Right lobe of liver (tissue), 4 donors: ENCODE measurements at regions not wholly inside any gene's neighbourhood (a gene's known extent, or its start where the extent isn't known, plus 50 kb on each side); places are given as distances from the start of the nearest gene placed in this dataset.

Source experiments
- POLR2A ChIP-seq: fragments of 450-650 bp; IDR thresholded peaks from one replicate; pipeline ENCODE4 v1.6.1; 2017; ENCODE audit warnings: antibody characterized with exemption, mild to moderate bottlenecking
- TF ChIP-seq, protein P1 (sequence below), 4 donors: fragments of 200-600 bp in 3 of 4; fragments of 450-650 bp in 1 of 4; IDR thresholded peaks; one replicate each; pipeline versions ENCODE4 v1.5.1 to v1.8.0; 2016 to 2022; ENCODE audit warnings: antibody characterized with exemption in 4 of 4, mild to moderate bottlenecking in 2 of 4
- donor health status: DM: no; HTN: no; CAD: no.
- donor health status: DM: no; HTN: no; CAD: no.
- donor health status: DM: no; HTN: yes; CAD: no.

DNA sequence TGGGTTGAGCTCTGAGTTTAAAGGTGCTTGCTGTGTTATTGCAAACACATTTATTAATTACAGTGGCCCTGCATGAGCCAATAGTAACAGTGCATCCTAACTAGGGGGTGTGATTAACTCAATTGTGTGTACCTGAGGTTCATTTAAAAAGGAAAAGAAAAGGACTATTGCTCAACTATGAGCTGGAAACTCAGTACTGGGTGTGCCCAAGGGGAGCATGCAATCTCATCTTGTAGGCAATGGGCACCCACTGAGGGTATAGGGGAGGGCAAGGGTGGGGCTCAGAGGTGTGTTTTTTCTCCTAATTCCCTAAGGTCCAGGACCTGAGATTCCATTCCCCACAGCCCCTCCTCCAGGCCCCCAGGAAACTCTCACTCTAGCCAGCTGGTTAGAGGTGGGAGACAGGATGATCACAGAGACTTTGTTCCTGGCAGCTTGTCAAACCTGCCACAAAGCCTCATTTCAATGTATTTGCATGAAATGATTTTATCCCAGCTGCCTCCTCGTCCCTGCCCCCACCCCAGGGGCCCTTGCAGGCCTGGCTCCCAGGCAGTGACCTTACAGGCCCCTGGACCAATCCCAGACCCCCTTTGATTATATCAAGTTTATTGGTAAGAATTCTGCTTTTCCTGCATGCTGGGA, 220.7 kb downstream of the TBC1D2B start:
- TF ChIP-seq, protein P1, sequence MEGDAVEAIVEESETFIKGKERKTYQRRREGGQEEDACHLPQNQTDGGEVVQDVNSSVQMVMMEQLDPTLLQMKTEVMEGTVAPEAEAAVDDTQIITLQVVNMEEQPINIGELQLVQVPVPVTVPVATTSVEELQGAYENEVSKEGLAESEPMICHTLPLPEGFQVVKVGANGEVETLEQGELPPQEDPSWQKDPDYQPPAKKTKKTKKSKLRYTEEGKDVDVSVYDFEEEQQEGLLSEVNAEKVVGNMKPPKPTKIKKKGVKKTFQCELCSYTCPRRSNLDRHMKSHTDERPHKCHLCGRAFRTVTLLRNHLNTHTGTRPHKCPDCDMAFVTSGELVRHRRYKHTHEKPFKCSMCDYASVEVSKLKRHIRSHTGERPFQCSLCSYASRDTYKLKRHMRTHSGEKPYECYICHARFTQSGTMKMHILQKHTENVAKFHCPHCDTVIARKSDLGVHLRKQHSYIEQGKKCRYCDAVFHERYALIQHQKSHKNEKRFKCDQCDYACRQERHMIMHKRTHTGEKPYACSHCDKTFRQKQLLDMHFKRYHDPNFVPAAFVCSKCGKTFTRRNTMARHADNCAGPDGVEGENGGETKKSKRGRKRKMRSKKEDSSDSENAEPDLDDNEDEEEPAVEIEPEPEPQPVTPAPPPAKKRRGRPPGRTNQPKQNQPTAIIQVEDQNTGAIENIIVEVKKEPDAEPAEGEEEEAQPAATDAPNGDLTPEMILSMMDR (IDR thresholded peaks at IDR 0.05) = no peak
- no peak for TF ChIP-seq POLR2A
